ENCODE measurements at regions not wholly inside any gene's neighbourhood (a gene's known extent, or its start where the extent isn't known, plus 50 kb on each side); places are given as distances from the start of the nearest gene placed in this dataset.

DNA sequence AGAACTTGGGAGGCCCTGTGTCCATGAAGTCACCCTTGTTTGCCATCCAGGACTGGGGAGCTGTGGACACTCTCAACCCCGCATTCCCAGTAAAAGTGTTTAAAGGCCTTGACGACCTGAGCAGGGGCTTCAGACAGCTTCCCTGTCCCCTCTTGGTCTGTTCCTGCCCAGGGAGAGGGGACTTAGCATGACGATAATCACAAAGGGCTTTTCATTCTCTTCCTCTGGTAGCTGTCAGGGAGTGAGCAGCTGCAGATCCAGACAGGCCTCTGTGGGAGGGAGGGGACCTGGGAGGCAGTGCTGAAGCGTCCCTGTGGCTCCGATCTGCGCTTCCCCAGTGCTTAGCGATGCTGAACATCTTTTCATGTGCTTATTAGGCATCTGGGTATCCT, 77.8 kb upstream of the HS6ST1 start:
- TF ChIP-seq, protein P1, sequence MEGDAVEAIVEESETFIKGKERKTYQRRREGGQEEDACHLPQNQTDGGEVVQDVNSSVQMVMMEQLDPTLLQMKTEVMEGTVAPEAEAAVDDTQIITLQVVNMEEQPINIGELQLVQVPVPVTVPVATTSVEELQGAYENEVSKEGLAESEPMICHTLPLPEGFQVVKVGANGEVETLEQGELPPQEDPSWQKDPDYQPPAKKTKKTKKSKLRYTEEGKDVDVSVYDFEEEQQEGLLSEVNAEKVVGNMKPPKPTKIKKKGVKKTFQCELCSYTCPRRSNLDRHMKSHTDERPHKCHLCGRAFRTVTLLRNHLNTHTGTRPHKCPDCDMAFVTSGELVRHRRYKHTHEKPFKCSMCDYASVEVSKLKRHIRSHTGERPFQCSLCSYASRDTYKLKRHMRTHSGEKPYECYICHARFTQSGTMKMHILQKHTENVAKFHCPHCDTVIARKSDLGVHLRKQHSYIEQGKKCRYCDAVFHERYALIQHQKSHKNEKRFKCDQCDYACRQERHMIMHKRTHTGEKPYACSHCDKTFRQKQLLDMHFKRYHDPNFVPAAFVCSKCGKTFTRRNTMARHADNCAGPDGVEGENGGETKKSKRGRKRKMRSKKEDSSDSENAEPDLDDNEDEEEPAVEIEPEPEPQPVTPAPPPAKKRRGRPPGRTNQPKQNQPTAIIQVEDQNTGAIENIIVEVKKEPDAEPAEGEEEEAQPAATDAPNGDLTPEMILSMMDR (IDR thresholded peaks at IDR 0.05) = no peak
- no peak for TF ChIP-seq POLR2A (IDR thresholded peaks at IDR 0.05)

Data from Peyer's patch (tissue), 4 donors.